ENCODE measurements at regions not wholly inside any gene's neighbourhood (a gene's known extent, or its start where the extent isn't known, plus 50 kb on each side); places are given as distances from the start of the nearest gene placed in this dataset.

- no peak for DNase-seq
These were observed 182.7 kb upstream of the KCNN2 start for GRCh38 chr5:114179134-114179533.

- no peak for DNase-seq
These were observed 177.9 kb upstream of the KCNN2 start for GRCh38 chr5:114184006-114184405.

GRCh38 chr5:114185274-114185673, 176.6 kb upstream of the KCNN2 start:
- DNase-seq, result no peak

- DNase-seq, result no peak
These were observed 170.4 kb upstream of the KCNN2 start for GRCh38 chr5:114191441-114191840.

- no peak for DNase-seq
These were observed 169.8 kb upstream of the KCNN2 start for GRCh38 chr5:114192108-114192507.

- DNase-seq, result no peak
These were observed 160.5 kb upstream of the KCNN2 start for GRCh38 chr5:114201332-114201731.

GRCh38 chr5:114204923-114205322, 156.9 kb upstream of the KCNN2 start:
- DNase-seq, result no peak

- DNase-seq, result no peak
These were observed 155.2 kb upstream of the KCNN2 start for GRCh38 chr5:114206640-114207039.

GRCh38 chr5:114207615-114208014, 154.3 kb upstream of the KCNN2 start:
- DNase-seq, result no peak

GRCh38 chr5:114208120-114208519, 153.8 kb upstream of the KCNN2 start:
- no peak for DNase-seq

- DNase-seq, result no peak
These were observed 153.3 kb upstream of the KCNN2 start for GRCh38 chr5:114208588-114208987.

GRCh38 chr5:114210662-114211061, 151.2 kb upstream of the KCNN2 start:
- no peak for DNase-seq

GRCh38 chr5:114221807-114222206, 140.1 kb upstream of the KCNN2 start:
- DNase-seq, result no peak

- no peak for DNase-seq
These were observed 138.0 kb upstream of the KCNN2 start for GRCh38 chr5:114223866-114224265.

GRCh38 chr5:114237766-114238165, 124.1 kb upstream of the KCNN2 start:
- no peak for DNase-seq

- no peak for DNase-seq
These were observed 123.0 kb upstream of the KCNN2 start for GRCh38 chr5:114238771-114239313.

- no peak for DNase-seq
These were observed 118.4 kb upstream of the KCNN2 start for GRCh38 chr5:114243281-114243971.

GRCh38 chr5:114243972-114244317, 117.9 kb upstream of the KCNN2 start:
- DNase-seq, result no peak

- no peak for DNase-seq
These were observed 112.0 kb upstream of the KCNN2 start for GRCh38 chr5:114249823-114250222.

- no peak for DNase-seq
These were observed 111.3 kb upstream of the KCNN2 start for GRCh38 chr5:114250536-114250935.

GRCh38 chr5:114252226-114252625, 109.6 kb upstream of the KCNN2 start:
- DNase-seq, result no peak

- DNase-seq, result no peak
These were observed 106.6 kb upstream of the KCNN2 start for GRCh38 chr5:114255260-114255659.

- DNase-seq, result no peak
These were observed 99.9 kb upstream of the KCNN2 start for GRCh38 chr5:114261989-114262388.

GRCh38 chr5:114265432-114266060, 96.3 kb upstream of the KCNN2 start:
- DNase-seq, result no peak

GRCh38 chr5:114266374-114266773, 95.5 kb upstream of the KCNN2 start:
- DNase-seq, result no peak
